ENCODE measurements at regions not wholly inside any gene's neighbourhood (a gene's known extent, or its start where the extent isn't known, plus 50 kb on each side); places are given as distances from the start of the nearest gene placed in this dataset.

- Histone ChIP-seq H3K9me3 (no peaks in the 10 kb centered on the region), H3K27me3 (replicated peaks; ENCODE audit: control insufficient read depth, insufficient read depth, low read length) (no peaks in the 10 kb centered on the region), H3K36me3 (ENCODE audit: control insufficient read depth, insufficient read depth, low read length) (no peaks in the 10 kb centered on the region), H3K4me3 (ENCODE audit: low read depth, low read length) (no peak overlapping the region), H3K4me1 (no peaks in the 10 kb centered on the region)
- Mint-ChIP-seq H3K27ac (ENCODE audit: unreplicated experiment) (no peak overlapping the region), H3K9me3 (ENCODE audit: unreplicated experiment) (no peaks in the 10 kb centered on the region), H3K27me3 (ENCODE audit: insufficient read depth, unreplicated experiment) (peaks cover 2% of the 10 kb centered on the region), H3K4me1 (ENCODE audit: low read depth, unreplicated experiment) (no peaks in the 10 kb centered on the region), H3K36me3 (ENCODE audit: insufficient read depth, unreplicated experiment) (no peaks in the 10 kb centered on the region), H3K4me3 (ENCODE audit: unreplicated experiment) (no peak overlapping the region)
- CTCF ChIA-PET: no interaction called here
- no peak for TF ChIP-seq CTCF (IDR thresholded peaks at IDR 0.05; ENCODE audit: insufficient read depth in 1 of 2, low read depth in 1 of 2, low read length in 1 of 2, severe bottlenecking in 1 of 2, unreplicated experiment in 1 of 2)
- POLR2A ChIA-PET: no interaction called here
- no TSS peak for BruUV-seq (replicated peaks)
- DNase-seq: no peak
- intact Hi-C loops (cut with micrococcal nuclease; ENCODE audit: unreplicated experiment): no loop called here
These were observed 346.2 kb upstream of the LYPLAL1 start for GRCh38 chr1:218827486-218827885.

- Mint-ChIP-seq H3K9me3 (ENCODE audit: unreplicated experiment) (no peaks in the 10 kb centered on the region), H3K4me1 (ENCODE audit: low read depth, unreplicated experiment) (no peaks in the 10 kb centered on the region), H3K27me3 (ENCODE audit: insufficient read depth, unreplicated experiment) (peaks cover 2% of the 10 kb centered on the region), H3K27ac (ENCODE audit: unreplicated experiment) (no peak overlapping the region), H3K36me3 (ENCODE audit: insufficient read depth, unreplicated experiment) (no peaks in the 10 kb centered on the region), H3K4me3 (ENCODE audit: unreplicated experiment) (no peak overlapping the region)
- Histone ChIP-seq H3K4me1 (no peaks in the 10 kb centered on the region), H3K27me3 (replicated peaks; ENCODE audit: control insufficient read depth, insufficient read depth, low read length) (no peaks in the 10 kb centered on the region), H3K4me3 (ENCODE audit: low read depth, low read length) (no peak overlapping the region), H3K36me3 (ENCODE audit: control insufficient read depth, insufficient read depth, low read length) (no peaks in the 10 kb centered on the region), H3K9me3 (no peaks in the 10 kb centered on the region)
- no peak for DNase-seq
- no peak for TF ChIP-seq CTCF (IDR thresholded peaks at IDR 0.05; ENCODE audit: insufficient read depth in 1 of 2, low read depth in 1 of 2, low read length in 1 of 2, severe bottlenecking in 1 of 2, unreplicated experiment in 1 of 2)
- CTCF ChIA-PET: no interaction called here
- BruUV-seq (replicated peaks): no TSS peak
- POLR2A ChIA-PET: no interaction called here
- intact Hi-C loops (cut with micrococcal nuclease; ENCODE audit: unreplicated experiment): no loop called here
These were observed 345.5 kb upstream of the LYPLAL1 start for GRCh38 chr1:218828125-218828650.

- DNase-seq: no peak
- H3K4me3 ChIP-seq (ENCODE audit: low read depth, low read length): no peak overlapping the region
- CTCF ChIA-PET: no interaction called here
- H3K9me3 ChIP-seq: no peaks in the 10 kb centered on the region
- H3K4me1 ChIP-seq: no peaks in the 10 kb centered on the region
- H3K27ac Mint-ChIP-seq (ENCODE audit: unreplicated experiment): no peak overlapping the region
- no peaks in the 10 kb centered on the region for H3K36me3 ChIP-seq (ENCODE audit: control insufficient read depth, insufficient read depth, low read length)
- POLR2A ChIA-PET: no interaction called here
- no TSS peak for BruUV-seq (replicated peaks)
- peaks cover 2% of the 10 kb centered on the region for H3K27me3 Mint-ChIP-seq (ENCODE audit: insufficient read depth, unreplicated experiment)
- no peak for TF ChIP-seq CTCF (IDR thresholded peaks at IDR 0.05; ENCODE audit: insufficient read depth in 1 of 2, low read depth in 1 of 2, low read length in 1 of 2, severe bottlenecking in 1 of 2, unreplicated experiment in 1 of 2)
- no peaks in the 10 kb centered on the region for H3K4me1 Mint-ChIP-seq (ENCODE audit: low read depth, unreplicated experiment)
- H3K27me3 ChIP-seq (replicated peaks; ENCODE audit: control insufficient read depth, insufficient read depth, low read length): no peaks in the 10 kb centered on the region
- intact Hi-C loops (cut with micrococcal nuclease; ENCODE audit: unreplicated experiment): no loop called here
- H3K36me3 Mint-ChIP-seq (ENCODE audit: insufficient read depth, unreplicated experiment): no peaks in the 10 kb centered on the region
- H3K4me3 Mint-ChIP-seq (ENCODE audit: unreplicated experiment): no peak overlapping the region
- H3K9me3 Mint-ChIP-seq (ENCODE audit: unreplicated experiment): no peaks in the 10 kb centered on the region
These were observed 344.6 kb upstream of the LYPLAL1 start for GRCh38 chr1:218829097-218829496.
